SK-N-SH (cell line): ENCODE measurements at regions not wholly inside any gene's neighbourhood (a gene's known extent, or its start where the extent isn't known, plus 50 kb on each side); places are given as distances from the start of the nearest gene placed in this dataset.

Source experiments
- CTCF ChIA-PET: fragments of 300-600, 350-600 bp; formaldehyde crosslinking; extraction: SDS; loops from one replicate; lab custom pipeline; 2021; lab: Yijun Ruan, JAX
- POLR2A ChIA-PET: fragments of 350-600 bp; sonication (Branson Sonifier 250); formaldehyde crosslinking; extraction: SDS; loops from one replicate; lab custom pipeline; 2020; ENCODE audit warnings: antibody characterized with exemption, inconsistent platforms; lab: Yijun Ruan, JAX
- DNase-seq: peaks from one replicate; pipeline ENCODE4 v3.0.0; 2012
- H2AFZ ChIP-seq: fragments of 200-600 bp; sonication (generic); 2 replicates; pipeline ENCODE4 v1.8.1; 2016; ENCODE audit warnings: antibody characterized with exemption, mild to moderate bottlenecking, low read depth
- H3F3A ChIP-seq: fragments of 200-600 bp; sonication (generic); replicated peaks from 2 replicates; pipeline ENCODE3; 2016; ENCODE audit warnings: antibody characterized with exemption, mild to moderate bottlenecking; ENCODE audit not compliant: insufficient read depth
- H3K27ac ChIP-seq, 2 experiments: fragments of 200-500 bp in 1 of 2; fragments of 200-600 bp in 1 of 2; sonication (Bioruptor generic) in 1 of 2; sonication (generic), shearing (Covaris generic) in 1 of 2; 2 replicates each; pipeline versions ENCODE4 v1.5.1 to v1.6.1; 2014 to 2016; ENCODE audit warnings: low read depth in 2 of 2, inconsistent platforms in 1 of 2, low read length in 1 of 2, mild to moderate bottlenecking in 1 of 2, mixed read lengths in 1 of 2
- H3K27me3 ChIP-seq: fragments of 200-600 bp; sonication (generic), shearing (Covaris generic); 2 replicates; pipeline ENCODE4 v1.6.1; 2016; ENCODE audit warnings: mixed run types; ENCODE audit not compliant: insufficient read depth
- H3K36me3 ChIP-seq, 2 experiments: fragments of 200-500 bp in 1 of 2; fragments of 200-600 bp in 1 of 2; sonication (Bioruptor generic) in 1 of 2; sonication (generic) in 1 of 2; replicated peaks in 1 of 2; 2 replicates each; pipeline versions ENCODE3 to v1.5.1; 2014 to 2016; ENCODE audit warnings: low read length in 1 of 2, mild to moderate bottlenecking in 1 of 2; ENCODE audit not compliant: insufficient read depth in 2 of 2, control insufficient read depth in 1 of 2
- H3K4me1 ChIP-seq, 2 experiments: fragments of 200-500 bp in 1 of 2; fragments of 200-600 bp in 1 of 2; sonication (Bioruptor generic) in 1 of 2; sonication (generic), shearing (Covaris generic) in 1 of 2; 2 replicates each; pipeline versions ENCODE4 v1.5.1 to v1.6.1; 2014 to 2016; ENCODE audit warnings: low read depth in 1 of 2, low read length in 1 of 2, mixed run types in 1 of 2; ENCODE audit not compliant: insufficient read depth in 2 of 2, control insufficient read depth in 1 of 2
- H3K4me2 ChIP-seq: fragments of 200-600 bp; sonication (generic), shearing (Covaris generic); 2 replicates; pipeline ENCODE4 v1.6.1; 2017; ENCODE audit warnings: mixed run types
- H3K4me3 ChIP-seq, 2 experiments: fragments of 200-500 bp in 1 of 2; fragments of 200-600 bp in 1 of 2; sonication (Bioruptor generic) in 1 of 2; sonication (generic), shearing (Covaris generic) in 1 of 2; 2 replicates each; pipeline versions ENCODE4 v1.5.1 to v1.8.1; 2014 to 2016; ENCODE audit warnings: low read depth in 2 of 2, inconsistent platforms in 1 of 2, low read length in 1 of 2, mild to moderate bottlenecking in 1 of 2, mixed read lengths in 1 of 2, moderate library complexity in 1 of 2
- H3K79me2 ChIP-seq: fragments of 200-600 bp; sonication (generic); 2 replicates; pipeline ENCODE4 v1.8.1; 2017; ENCODE audit warnings: mild to moderate bottlenecking; ENCODE audit not compliant: insufficient read depth
- H3K9ac ChIP-seq: fragments of 200-600 bp; sonication (generic); 2 replicates; pipeline ENCODE4 v1.6.1; 2017; ENCODE audit warnings: mixed run types
- H3K9me2 ChIP-seq: fragments of 200-600 bp; sonication (generic); 2 replicates; pipeline ENCODE4 v1.6.1; 2017; ENCODE audit warnings: mixed run types
- H3K9me3 ChIP-seq: fragments of 200-600 bp; sonication (generic); 2 replicates; pipeline ENCODE4 v1.6.1; 2017; ENCODE audit warnings: mixed run types, mild to moderate bottlenecking, moderate library complexity
- H4K20me1 ChIP-seq: fragments of 200-600 bp; sonication (generic); 2 replicates; pipeline ENCODE4 v1.6.1; 2017; ENCODE audit warnings: mild to moderate bottlenecking, mixed run types; ENCODE audit not compliant: insufficient read depth
- CHD2 ChIP-seq: fragments of 150-350 bp; IDR thresholded peaks from 2 replicates; pipeline ENCODE4 v1.6.1; 2018; ENCODE audit warnings: low read length; ENCODE audit not compliant: partially characterized antibody
- ELF1 ChIP-seq: IDR thresholded peaks from 2 replicates; pipeline ENCODE4 v1.4.0; 2012
- EP300 ChIP-seq, 2 experiments: IDR thresholded peaks; 2 replicates each; pipeline versions ENCODE4 v1.4.0 to v1.6.1; 2012; ENCODE audit warnings: borderline replicate concordance in 1 of 2, low read depth in 1 of 2, low read length in 1 of 2
- FOXJ3 ChIP-seq: sonication (generic); formaldehyde crosslinking; IDR thresholded peaks from 2 replicates; pipeline ENCODE4 v1.5.1; 2020; ENCODE audit warnings: mild to moderate bottlenecking, missing genetic modification reagents
- FOXM1 ChIP-seq: IDR thresholded peaks from 2 replicates; pipeline ENCODE4 v1.4.0; 2012; ENCODE audit warnings: low read depth, mild to moderate bottlenecking
- GABPA ChIP-seq: IDR thresholded peaks from 2 replicates; pipeline ENCODE4 v1.4.0; 2012; ENCODE audit warnings: low read depth, mild to moderate bottlenecking
- GATA2 ChIP-seq: sonication (generic); formaldehyde crosslinking; IDR thresholded peaks from 2 replicates; pipeline ENCODE4 v1.5.0; 2020; ENCODE audit warnings: mild to moderate bottlenecking, missing genetic modification reagents
- NRF1 ChIP-seq: IDR thresholded peaks from 2 replicates; pipeline ENCODE4 v1.6.1; 2012; ENCODE audit warnings: low read depth, mild to moderate bottlenecking, low read length
- RAD21 ChIP-seq: IDR thresholded peaks from 2 replicates; pipeline ENCODE4 v1.6.1; 2012; ENCODE audit warnings: mild to moderate bottlenecking, low read length
- RCOR1 ChIP-seq: fragments of 150-350 bp; IDR thresholded peaks from 2 replicates; pipeline ENCODE4 v1.6.1; 2017; ENCODE audit warnings: antibody characterized with exemption, low read length
- SMC3 ChIP-seq: IDR thresholded peaks from 2 replicates; pipeline ENCODE4 v1.6.1; 2012; ENCODE audit warnings: low read depth, low read length, improper control_type of control experiment
- TAF1 ChIP-seq: IDR thresholded peaks from 2 replicates; pipeline ENCODE4 v1.6.1; 2012; ENCODE audit warnings: low read depth, mild to moderate bottlenecking, low read length, moderate library complexity, borderline replicate concordance
- YY1 ChIP-seq: IDR thresholded peaks from 2 replicates; pipeline ENCODE4 v1.4.0; 2012; ENCODE audit warnings: low read depth, mild to moderate bottlenecking
- WGBS: methylation state at CpG from one replicate; pipeline ENCODE4 v1.1.6; 2017; ENCODE audit warnings: low lambda C conversion rate; 5-methylcytosine and 5-hydroxymethylcytosine counted together
- TF ChIP-seq, protein P1 (sequence below): fragments of 150-350 bp; IDR thresholded peaks from 2 replicates; pipeline ENCODE4 v1.6.1; 2017; ENCODE audit warnings: antibody characterized with exemption, low read length, low read depth, borderline replicate concordance
- TF ChIP-seq, protein P2 (sequence below): fragments of 200-600 bp; sonication (generic); IDR thresholded peaks from 2 replicates; pipeline ENCODE4 v1.6.1; 2017; ENCODE audit warnings: antibody characterized with exemption, mild to moderate bottlenecking, moderate library complexity

DNA sequence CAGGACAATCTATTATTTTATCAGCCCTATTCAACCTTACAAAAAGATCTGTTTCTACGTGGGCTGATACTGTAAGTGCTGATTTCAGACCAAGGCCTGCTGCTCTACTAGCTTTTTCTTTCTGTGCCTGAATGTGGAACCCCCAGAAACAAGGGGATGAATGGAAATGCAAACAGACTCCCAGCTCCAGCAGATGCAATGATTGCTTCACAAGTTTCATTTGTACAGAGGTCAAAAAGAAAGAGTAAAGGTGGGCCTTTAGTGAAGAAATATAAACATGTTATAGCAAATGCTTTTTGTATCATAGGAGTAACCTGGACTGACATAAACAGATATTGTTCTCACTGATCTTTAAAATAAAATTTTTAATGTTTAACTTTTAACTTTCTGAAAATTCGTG, 130.2 kb upstream of the SLC25A13 start:
- no peak overlapping the region for H3K4me2 ChIP-seq
- H3K9ac ChIP-seq: no peak overlapping the region
- no peaks in the 10 kb centered on the region for H3K79me2 ChIP-seq
- H4K20me1 ChIP-seq: no peaks in the 10 kb centered on the region
- no peaks in the 10 kb centered on the region for H3K9me3 ChIP-seq
- H3K27me3 ChIP-seq: no peaks in the 10 kb centered on the region
- H3K4me1 ChIP-seq: peaks cover 0 to 10% of the 10 kb centered on the region in 2 experiments; a peak in 2 of 4 replicates
- no peak for DNase-seq
- WGBS: 15% methylated on average over 2 of the region's 2 CpGs
- H2AFZ ChIP-seq: no peak overlapping the region
- TF ChIP-seq CHD2 (no peak), NRF1 (no peak)
- POLR2A ChIA-PET: no interaction called here
- no peaks in the 10 kb centered on the region for H3K36me3 ChIP-seq
- CTCF ChIA-PET: interaction anchor here (0.8 kb wide), 1 partner anchor 22 kb away, joined by 3 read pairs; no protein-coding TSS in a partner anchor
- H3K27ac ChIP-seq: no peak overlapping the region
- H3F3A ChIP-seq: no peaks in the 10 kb centered on the region
- no peaks in the 10 kb centered on the region for H3K9me2 ChIP-seq
- H3K4me3 ChIP-seq: no peak overlapping the region

DNA sequence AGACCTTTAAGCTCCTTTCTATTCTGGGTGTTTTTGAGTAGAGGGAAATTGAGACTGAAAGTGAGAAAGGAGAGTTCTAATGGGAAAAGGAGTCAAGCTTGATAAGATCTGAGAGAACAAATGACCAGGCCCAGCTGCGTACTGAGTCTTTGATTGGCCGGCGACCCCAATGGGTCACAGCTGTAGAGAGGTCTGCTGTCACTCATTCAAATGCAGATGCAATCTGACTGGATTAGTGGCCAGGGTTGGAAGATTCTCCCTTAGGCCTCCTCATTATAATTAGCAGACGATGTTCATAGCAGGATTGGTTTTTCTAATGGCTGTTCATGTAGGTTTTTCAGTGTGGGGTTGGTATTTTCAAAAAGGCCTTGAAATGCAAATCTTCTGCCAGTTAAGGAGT, 127.2 kb upstream of the SLC25A13 start:
- H2AFZ ChIP-seq: no peak overlapping the region

DNA sequence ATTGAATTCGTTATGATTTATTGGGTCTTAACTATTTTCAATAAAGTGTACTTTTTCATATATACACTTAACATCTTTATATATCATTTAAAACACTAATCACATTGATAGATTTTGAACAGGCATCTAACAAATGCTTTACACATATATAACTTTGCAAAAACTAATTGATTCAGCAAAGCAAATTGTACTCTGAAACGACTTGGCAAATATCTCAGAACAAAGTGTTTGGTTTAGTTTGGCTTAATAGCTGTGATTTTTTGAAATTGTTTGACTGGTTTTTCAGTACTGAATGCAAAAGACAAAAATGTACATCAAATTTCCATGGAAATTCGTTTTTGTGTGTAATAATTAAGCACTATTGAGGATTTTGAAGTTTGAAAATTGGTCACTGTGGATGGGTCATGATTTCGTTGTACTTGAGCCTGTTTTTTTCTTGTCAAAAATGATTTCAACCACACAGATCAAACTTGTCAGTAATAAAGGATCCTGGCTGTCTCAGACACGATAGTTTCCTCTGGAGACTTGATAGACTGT, 125.3 kb upstream of the SLC25A13 start:
- Histone ChIP-seq H3K9me2 (no peaks in the 10 kb centered on the region), H3K36me3 (no peaks in the 10 kb centered on the region), H4K20me1 (no peaks in the 10 kb centered on the region), H3K27ac (no peak overlapping the region), H3K9me3 (no peaks in the 10 kb centered on the region), H3K4me1 (peaks cover 0 to 10% of the 10 kb centered on the region in 2 experiments; a peak in 2 of 4 replicates), H3K4me2 (no peak overlapping the region), H3K27me3 (no peaks in the 10 kb centered on the region), H3K9ac (no peak overlapping the region), H3F3A (no peaks in the 10 kb centered on the region), H3K4me3 (no peak overlapping the region), H3K79me2 (no peaks in the 10 kb centered on the region), H2AFZ (no peak overlapping the region)
- WGBS: 15% methylated on average over 5 of the region's 5 CpGs
- CTCF ChIA-PET: interaction anchor here (1.0 to 1.3 kb wide), 2 partner anchors 372 to 581 kb away, joined by 3 read pairs; no protein-coding TSS in a partner anchor
- TF ChIP-seq, protein P1, sequence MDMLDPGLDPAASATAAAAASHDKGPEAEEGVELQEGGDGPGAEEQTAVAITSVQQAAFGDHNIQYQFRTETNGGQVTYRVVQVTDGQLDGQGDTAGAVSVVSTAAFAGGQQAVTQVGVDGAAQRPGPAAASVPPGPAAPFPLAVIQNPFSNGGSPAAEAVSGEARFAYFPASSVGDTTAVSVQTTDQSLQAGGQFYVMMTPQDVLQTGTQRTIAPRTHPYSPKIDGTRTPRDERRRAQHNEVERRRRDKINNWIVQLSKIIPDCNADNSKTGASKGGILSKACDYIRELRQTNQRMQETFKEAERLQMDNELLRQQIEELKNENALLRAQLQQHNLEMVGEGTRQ: no peak
- TF ChIP-seq, protein P2, sequence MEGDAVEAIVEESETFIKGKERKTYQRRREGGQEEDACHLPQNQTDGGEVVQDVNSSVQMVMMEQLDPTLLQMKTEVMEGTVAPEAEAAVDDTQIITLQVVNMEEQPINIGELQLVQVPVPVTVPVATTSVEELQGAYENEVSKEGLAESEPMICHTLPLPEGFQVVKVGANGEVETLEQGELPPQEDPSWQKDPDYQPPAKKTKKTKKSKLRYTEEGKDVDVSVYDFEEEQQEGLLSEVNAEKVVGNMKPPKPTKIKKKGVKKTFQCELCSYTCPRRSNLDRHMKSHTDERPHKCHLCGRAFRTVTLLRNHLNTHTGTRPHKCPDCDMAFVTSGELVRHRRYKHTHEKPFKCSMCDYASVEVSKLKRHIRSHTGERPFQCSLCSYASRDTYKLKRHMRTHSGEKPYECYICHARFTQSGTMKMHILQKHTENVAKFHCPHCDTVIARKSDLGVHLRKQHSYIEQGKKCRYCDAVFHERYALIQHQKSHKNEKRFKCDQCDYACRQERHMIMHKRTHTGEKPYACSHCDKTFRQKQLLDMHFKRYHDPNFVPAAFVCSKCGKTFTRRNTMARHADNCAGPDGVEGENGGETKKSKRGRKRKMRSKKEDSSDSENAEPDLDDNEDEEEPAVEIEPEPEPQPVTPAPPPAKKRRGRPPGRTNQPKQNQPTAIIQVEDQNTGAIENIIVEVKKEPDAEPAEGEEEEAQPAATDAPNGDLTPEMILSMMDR: no peak
- TF ChIP-seq GATA2 (no peak), RAD21 (no peak), FOXM1 (no peak), TAF1 (no peak), SMC3 (no peak), CHD2 (no peak)
- no peak for DNase-seq
- POLR2A ChIA-PET: no interaction called here

More for the DNA sequence above, 127.2 kb upstream of the SLC25A13 start:
- Histone ChIP-seq H3K9me2 (no peaks in the 10 kb centered on the region), H3K36me3 (no peaks in the 10 kb centered on the region), H3K27ac (0 out of 4 replicates have a peak overlapping the region, but pooled peaks of 1 of the 2 experiments have one; percentile 5), H4K20me1 (no peaks in the 10 kb centered on the region), H3K4me1 (peaks cover 0 to 10% of the 10 kb centered on the region in 2 experiments; a peak in 2 of 4 replicates), H3K4me3 (no peak overlapping the region), H3K4me2 (no peak overlapping the region), H3K9me3 (no peaks in the 10 kb centered on the region), H3K9ac (no peak overlapping the region), H3K79me2 (no peaks in the 10 kb centered on the region), H3K27me3 (no peaks in the 10 kb centered on the region), H3F3A (no peaks in the 10 kb centered on the region)
- DNase-seq: peak; percentile 53
- WGBS: 25% methylated on average over 4 of the region's 4 CpGs
- ChIA-PET CTCF (no interaction called here), POLR2A (no interaction called here)
- peak; percentile 82 for TF ChIP-seq GATA2
- TF ChIP-seq GABPA: no peak
- no peak for TF ChIP-seq ELF1
- peak in 1 of 2 experiments; percentile 48; a peak in 1 of 4 replicates for TF ChIP-seq EP300 (IDR thresholded peaks at IDR 0.05; ENCODE audit: borderline replicate concordance in 1 of 2, low read depth in 1 of 2, low read length in 1 of 2)
- 0 out of 2 replicates have a peak, but pooled peaks have one; percentile 37 for TF ChIP-seq FOXJ3
- 0 out of 2 replicates have a peak, but pooled peaks have one; percentile 14 for TF ChIP-seq RCOR1
- TF ChIP-seq, protein P1: no peak
- TF ChIP-seq YY1: no peak
